Urinary bladder (tissue), 3 donors: ENCODE measurements at regions not wholly inside any gene's neighbourhood (a gene's known extent, or its start where the extent isn't known, plus 50 kb on each side); places are given as distances from the start of the nearest gene placed in this dataset.
"Not testable (repeated sequence)": the region's sequence is repeated elsewhere in the genome, so short reads cannot be mapped to it uniquely, and the experiment has no call there.

ENCODE experiments used
- DNase-seq: peaks from one replicate; pipeline ENCODE4 v3.0.0-alpha.2; 2015; ENCODE audit errors: extremely low spot score
- H3K27ac ChIP-seq: one replicate; pipeline ENCODE4 v1.5.1; 2013; ENCODE audit warnings: low read depth, mild to moderate bottlenecking, moderate library complexity
- H3K36me3 ChIP-seq: one replicate; pipeline ENCODE4 v1.6.1; 2013; ENCODE audit warnings: mild to moderate bottlenecking, moderate library complexity; ENCODE audit not compliant: insufficient read depth
- H3K4me1 ChIP-seq: one replicate; pipeline ENCODE4 v1.6.1; 2013; ENCODE audit warnings: mild to moderate bottlenecking, moderate library complexity; ENCODE audit not compliant: insufficient read depth
- H3K4me3 ChIP-seq: one replicate; pipeline ENCODE4 v1.5.1; 2013; ENCODE audit warnings: low read depth, low read length
- WGBS: extraction: QIAGEN DNeasy Blood & Tissue Kit; methylation state at CpG from one replicate; pipeline ENCODE4 v1.1.7; 2013; 5-methylcytosine and 5-hydroxymethylcytosine counted together
- donor health status: healthy with polysubstance abuse.
- donor health status: healthy.

GRCh38 chr9:30539696-30540095 is 1844.7 kb upstream of the ACO1 start:
- not testable (repeated sequence) for H3K4me1 ChIP-seq, H3K36me3 ChIP-seq, H3K4me3 ChIP-seq, H3K27ac ChIP-seq, DNase-seq
- 92% methylated on average over 13 of the region's 15 CpGs for WGBS

- H3K4me1 ChIP-seq, result no peaks in the 10 kb centered on the region
- DNase-seq, result no peak
- H3K27ac ChIP-seq, result no peak overlapping the region
- H3K36me3 ChIP-seq, result no peaks in the 10 kb centered on the region
- H3K4me3 ChIP-seq, result no peak overlapping the region
- 93% methylated on average over 28 of the region's 28 CpGs for WGBS
Observed at GRCh38 chr9:30574355-30575151, 1809.9 kb upstream of the ACO1 start.

- H3K36me3 ChIP-seq, result no peaks in the 10 kb centered on the region
- no peak overlapping the region for H3K27ac ChIP-seq
- no peak for DNase-seq
- no peaks in the 10 kb centered on the region for H3K4me1 ChIP-seq
- WGBS, result 91% methylated on average over 16 of the region's 16 CpGs
- no peak overlapping the region for H3K4me3 ChIP-seq
Observed at GRCh38 chr9:30575218-30575617, 1809.2 kb upstream of the ACO1 start.

GRCh38 chr9:30575691-30576090 is 1808.8 kb upstream of the ACO1 start:
- Histone ChIP-seq H3K27ac (no peak overlapping the region), H3K4me1 (no peaks in the 10 kb centered on the region), H3K4me3 (no peak overlapping the region), H3K36me3 (no peaks in the 10 kb centered on the region)
- 94% methylated on average over 12 of the region's 12 CpGs for WGBS
- no peak for DNase-seq

GRCh38 chr9:30579810-30580209 is 1804.6 kb upstream of the ACO1 start:
- DNase-seq, result no peak
- Histone ChIP-seq H3K4me1 (no peaks in the 10 kb centered on the region), H3K27ac (no peak overlapping the region), H3K4me3 (no peak overlapping the region), H3K36me3 (no peaks in the 10 kb centered on the region)
- 83% methylated on average over 1 of the region's 1 CpG for WGBS

GRCh38 chr9:30582240-30582639 is 1802.2 kb upstream of the ACO1 start:
- no peaks in the 10 kb centered on the region for H3K36me3 ChIP-seq
- WGBS, result 75% methylated on average over 2 of the region's 2 CpGs
- no peaks in the 10 kb centered on the region for H3K4me1 ChIP-seq
- no peak for DNase-seq
- no peak overlapping the region for H3K27ac ChIP-seq
- H3K4me3 ChIP-seq, result no peak overlapping the region

- no peak for DNase-seq
- Histone ChIP-seq H3K36me3 (no peaks in the 10 kb centered on the region), H3K27ac (no peak overlapping the region), H3K4me3 (no peak overlapping the region), H3K4me1 (no peaks in the 10 kb centered on the region)
- 79% methylated on average over 2 of the region's 2 CpGs for WGBS
Observed at GRCh38 chr9:30584559-30584958, 1799.9 kb upstream of the ACO1 start.

GRCh38 chr9:30591461-30591860 is 1793.0 kb upstream of the ACO1 start:
- no peaks in the 10 kb centered on the region for H3K36me3 ChIP-seq
- no peak overlapping the region for H3K27ac ChIP-seq
- no peak for DNase-seq
- 44% methylated on average over 1 of the region's 1 CpG for WGBS
- no peaks in the 10 kb centered on the region for H3K4me1 ChIP-seq
- no peak overlapping the region for H3K4me3 ChIP-seq

GRCh38 chr9:30597608-30598007 is 1786.8 kb upstream of the ACO1 start:
- 91% methylated on average over 2 of the region's 2 CpGs for WGBS
- no peak for DNase-seq
- Histone ChIP-seq H3K4me1 (no peaks in the 10 kb centered on the region), H3K27ac (no peak overlapping the region), H3K4me3 (no peak overlapping the region), H3K36me3 (no peaks in the 10 kb centered on the region)

GRCh38 chr9:30605936-30606335 is 1778.5 kb upstream of the ACO1 start:
- no peaks in the 10 kb centered on the region for H3K36me3 ChIP-seq
- DNase-seq, result no peak
- WGBS, result 66% methylated on average over 1 of the region's 1 CpG
- no peak overlapping the region for H3K27ac ChIP-seq
- H3K4me3 ChIP-seq, result no peak overlapping the region
- no peaks in the 10 kb centered on the region for H3K4me1 ChIP-seq

GRCh38 chr9:30609713-30610112 is 1774.7 kb upstream of the ACO1 start:
- WGBS, result 52% methylated on average over 1 of the region's 1 CpG
- no peak overlapping the region for H3K4me3 ChIP-seq
- no peaks in the 10 kb centered on the region for H3K4me1 ChIP-seq
- no peak for DNase-seq
- H3K36me3 ChIP-seq, result no peaks in the 10 kb centered on the region
- no peak overlapping the region for H3K27ac ChIP-seq

GRCh38 chr9:30616782-30617181 is 1767.7 kb upstream of the ACO1 start:
- not testable (repeated sequence) for DNase-seq, H3K4me1 ChIP-seq, H3K36me3 ChIP-seq, H3K27ac ChIP-seq, H3K4me3 ChIP-seq
- WGBS, result 93% methylated on average over 7 of the region's 7 CpGs

GRCh38 chr9:30622561-30622960 is 1761.9 kb upstream of the ACO1 start:
- H3K27ac ChIP-seq, result no peak overlapping the region
- H3K4me3 ChIP-seq, result no peak overlapping the region
- DNase-seq, result no peak
- WGBS, result 87% methylated on average over 4 of the region's 4 CpGs
- no peaks in the 10 kb centered on the region for H3K4me1 ChIP-seq
- no peaks in the 10 kb centered on the region for H3K36me3 ChIP-seq

- Histone ChIP-seq H3K36me3 (no peaks in the 10 kb centered on the region), H3K27ac (no peak overlapping the region), H3K4me3 (no peak overlapping the region), H3K4me1 (no peaks in the 10 kb centered on the region)
- 77% methylated on average over 2 of the region's 2 CpGs for WGBS
- DNase-seq, result no peak
Observed at GRCh38 chr9:30628915-30629567, 1755.4 kb upstream of the ACO1 start.
